HEK293 (cell line): ENCODE measurements at regions not wholly inside any gene's neighbourhood (a gene's known extent, or its start where the extent isn't known, plus 50 kb on each side); places are given as distances from the start of the nearest gene placed in this dataset.

Experiments
- CTCF ChIA-PET: fragments of 350-600 bp; formaldehyde crosslinking; extraction: SDS; loops from one replicate; lab custom pipeline; 2021; ENCODE audit warnings: antibody characterized with exemption; lab: Yijun Ruan, JAX
- POLR2A ChIA-PET: fragments of 300-600 bp; formaldehyde crosslinking; extraction: SDS; loops from one replicate; lab custom pipeline; 2020; ENCODE audit warnings: antibody characterized with exemption, inconsistent platforms; lab: Yijun Ruan, JAX
- H3K27ac ChIP-seq: fragments of 200-500 bp; sonication (Bioruptor generic); 2 replicates; pipeline ENCODE4 v1.5.1; 2014; ENCODE audit warnings: low read depth, low read length, control low read depth, inconsistent platforms; ENCODE audit errors: extremely low read depth
- H3K36me3 ChIP-seq, 2 experiments: fragments of 200-500 bp in 1 of 2; sonication (Bioruptor generic) in 1 of 2; 1 replicate in 1 of 2; 2 replicates in 1 of 2; pipeline ENCODE4 v1.5.1; 2014 to 2017; ENCODE audit warnings: inconsistent platforms in 2 of 2, low read length in 2 of 2; ENCODE audit not compliant: control insufficient read depth in 2 of 2, insufficient read depth in 1 of 2
- H3K4me1 ChIP-seq: fragments of 200-500 bp; sonication (Bioruptor generic); 2 replicates; pipeline ENCODE4 v1.5.1; 2014; ENCODE audit warnings: mild to moderate bottlenecking, low read length, inconsistent platforms; ENCODE audit not compliant: control insufficient read depth, insufficient read depth
- H3K4me3 ChIP-seq: 2 replicates; pipeline ENCODE4 v1.5.1; 2011; ENCODE audit warnings: low read depth, mild to moderate bottlenecking, control low read depth, low read length, moderate library complexity
- H3K9me3 ChIP-seq: fragments of 200-500 bp; sonication (Bioruptor generic); 2 replicates; pipeline ENCODE4 v1.5.1; 2014; ENCODE audit warnings: low read depth, low read length, inconsistent platforms; ENCODE audit not compliant: control insufficient read depth, insufficient read depth
- EGR2 ChIP-seq: fragments of 450-650 bp; formaldehyde crosslinking; IDR thresholded peaks from 2 replicates; pipeline ENCODE4 v1.5.1; 2016; ENCODE audit warnings: low read depth, missing biosample characterization, missing genetic modification characterization
- ELK4 ChIP-seq: IDR thresholded peaks from 2 replicates; pipeline ENCODE4 v1.6.1; 2011; ENCODE audit warnings: mild to moderate bottlenecking, low read depth, low read length, borderline replicate concordance
- GLI2 ChIP-seq: fragments of 450-650 bp; formaldehyde crosslinking; IDR thresholded peaks from 2 replicates; pipeline ENCODE4; 2017; ENCODE audit warnings: missing biosample characterization, missing genetic modification characterization, low read depth, borderline replicate concordance
- IKZF3 ChIP-seq: fragments of 450-650 bp; IDR thresholded peaks from 2 replicates; pipeline ENCODE4 v1.5.0; 2018; ENCODE audit warnings: missing biosample characterization, mild to moderate bottlenecking, missing genetic modification characterization, moderate library complexity
- INSM2 ChIP-seq: fragments of 450-650 bp; formaldehyde crosslinking; IDR thresholded peaks from 2 replicates; pipeline ENCODE4 v1.5.1; 2016; ENCODE audit warnings: missing biosample characterization, missing genetic modification characterization
- KLF17 ChIP-seq: fragments of 450-650 bp; formaldehyde crosslinking; IDR thresholded peaks from 2 replicates; pipeline ENCODE4 v1.5.1; 2016; ENCODE audit warnings: missing biosample characterization, missing genetic modification characterization
- PBX3 ChIP-seq: sonication (generic); formaldehyde crosslinking; IDR thresholded peaks from 2 replicates; pipeline ENCODE4 v1.8.1; 2022; ENCODE audit warnings: mild to moderate bottlenecking, moderate library complexity, missing genetic modification reagents
- PRDM1 ChIP-seq: fragments of 450-650 bp; formaldehyde crosslinking; IDR thresholded peaks from 2 replicates; pipeline ENCODE4; 2016; ENCODE audit warnings: missing biosample characterization, missing genetic modification characterization
- TSHZ1 ChIP-seq: fragments of 450-650 bp; formaldehyde crosslinking; IDR thresholded peaks from 2 replicates; pipeline ENCODE4 v1.5.1; 2016; ENCODE audit warnings: missing biosample characterization, missing genetic modification characterization, borderline replicate concordance
- YY2 ChIP-seq: fragments of 450-650 bp; formaldehyde crosslinking; IDR thresholded peaks from 2 replicates; pipeline ENCODE4 v1.5.1; 2016; ENCODE audit warnings: missing biosample characterization, missing genetic modification characterization
- ZBTB20 ChIP-seq: fragments of 450-650 bp; formaldehyde crosslinking; IDR thresholded peaks from 2 replicates; pipeline ENCODE4 v1.5.1; 2016; ENCODE audit warnings: missing biosample characterization, missing genetic modification characterization
- ZNF114 ChIP-seq: fragments of 450-650 bp; formaldehyde crosslinking; IDR thresholded peaks from 2 replicates; pipeline ENCODE4 v1.5.0; 2017; ENCODE audit warnings: missing biosample characterization, missing genetic modification characterization
- ZNF16 ChIP-seq: fragments of 450-650 bp; formaldehyde crosslinking; IDR thresholded peaks from 2 replicates; pipeline ENCODE4 v1.5.1; 2016; ENCODE audit warnings: low read depth, missing biosample characterization, missing genetic modification characterization
- ZNF174 ChIP-seq: fragments of 450-650 bp; formaldehyde crosslinking; IDR thresholded peaks from 2 replicates; pipeline ENCODE4 v1.5.0; 2017; ENCODE audit warnings: missing biosample characterization, mild to moderate bottlenecking, missing genetic modification characterization
- ZNF18 ChIP-seq: fragments of 450-650 bp; formaldehyde crosslinking; IDR thresholded peaks from 2 replicates; pipeline ENCODE4 v1.5.1; 2016; ENCODE audit warnings: missing biosample characterization, missing genetic modification characterization
- ZNF248 ChIP-seq: fragments of 450-650 bp; formaldehyde crosslinking; IDR thresholded peaks from 2 replicates; pipeline ENCODE4 v1.5.1; 2017; ENCODE audit warnings: missing biosample characterization, missing genetic modification characterization
- ZNF354C ChIP-seq: fragments of 450-650 bp; formaldehyde crosslinking; IDR thresholded peaks from 2 replicates; pipeline ENCODE4 v1.5.1; 2016; ENCODE audit warnings: missing biosample characterization, missing genetic modification characterization, low read depth, borderline replicate concordance
- ZNF366 ChIP-seq: fragments of 450-650 bp; formaldehyde crosslinking; conservative IDR thresholded peaks from 2 replicates; pipeline ENCODE4 v1.5.1; 2016; ENCODE audit warnings: missing biosample characterization, missing genetic modification characterization
- ZNF391 ChIP-seq: fragments of 450-650 bp; formaldehyde crosslinking; IDR thresholded peaks from 2 replicates; pipeline ENCODE4 v1.5.1; 2016; ENCODE audit warnings: low read depth, missing biosample characterization, missing genetic modification characterization, borderline replicate concordance
- ZNF394 ChIP-seq: fragments of 450-650 bp; formaldehyde crosslinking; IDR thresholded peaks from 2 replicates; pipeline ENCODE4 v1.5.1; 2016; ENCODE audit warnings: missing biosample characterization, missing genetic modification characterization, mild to moderate bottlenecking, moderate library complexity, borderline replicate concordance
- ZNF488 ChIP-seq: fragments of 450-650 bp; formaldehyde crosslinking; IDR thresholded peaks from 2 replicates; pipeline ENCODE4 v1.5.1; 2016; ENCODE audit warnings: missing biosample characterization, missing genetic modification characterization
- ZNF621 ChIP-seq: fragments of 450-650 bp; formaldehyde crosslinking; IDR thresholded peaks from 2 replicates; pipeline ENCODE4 v1.5.1; 2017; ENCODE audit warnings: missing biosample characterization, missing genetic modification characterization
- ZSCAN5A ChIP-seq: fragments of 450-650 bp; formaldehyde crosslinking; IDR thresholded peaks from 2 replicates; pipeline ENCODE4 v1.5.1; 2016; ENCODE audit warnings: missing biosample characterization, missing genetic modification characterization

GRCh38 chr15:96273317-96274086 is 57.0 kb upstream of the NR2F2 start:
- Histone ChIP-seq H3K4me3 (no peak overlapping the region), H3K9me3 (no peaks in the 10 kb centered on the region; the same call in 1 of the 2 replicates), H3K36me3 (no peaks in the 10 kb centered on the region), H3K4me1 (peaks cover 8% of the 10 kb centered on the region), H3K27ac (no peak overlapping the region)
- CTCF ChIA-PET = interaction anchor here (0.6 to 0.8 kb wide), 2 partner anchors 10 to 67 kb away, joined by 3 read pairs; no protein-coding TSS in a partner anchor
- POLR2A ChIA-PET = interaction anchor here (0.9 to 1.8 kb wide), 5 partner anchors 9 to 63 kb away, joined by 3 to 9 read pairs (median 5); partner anchors contain the start of gene NR2F2
- no peak for TF ChIP-seq ZNF16 (tag by site-specific recombination)
- no peak for TF ChIP-seq ZNF18 (tag by site-specific recombination)
- TF ChIP-seq GLI2 = no peak
- TF ChIP-seq KLF17 (tag by site-specific recombination) = no peak
- TF ChIP-seq ZNF114 (tag by site-specific recombination) = no peak
- TF ChIP-seq IKZF3 = no peak
- no peak for TF ChIP-seq ZNF621
- 0 out of 2 replicates have a peak, but pooled peaks have one; percentile 29 for TF ChIP-seq ZNF366 (tag by site-specific recombination)
- peak; percentile 51 for TF ChIP-seq EGR2 (tag by site-specific recombination)
- no peak for TF ChIP-seq ZNF391 (tag by site-specific recombination)
- TF ChIP-seq TSHZ1 (tag by site-specific recombination) = 0 out of 2 replicates have a peak, but pooled peaks have one; percentile 10
- TF ChIP-seq ZNF394 (tag by site-specific recombination) = no peak
- TF ChIP-seq ZSCAN5A (tag by site-specific recombination) = no peak
- TF ChIP-seq PRDM1 (tag by site-specific recombination) = no peak
- 0 out of 2 replicates have a peak, but pooled peaks have one; percentile 25 for TF ChIP-seq INSM2
- no peak for TF ChIP-seq PBX3
- TF ChIP-seq ZNF488 (tag by site-specific recombination) = no peak
- TF ChIP-seq ZNF354C (tag by site-specific recombination) = no peak
- no peak for TF ChIP-seq ZBTB20 (tag by site-specific recombination)
- no peak for TF ChIP-seq ZNF174 (tag by site-specific recombination)
- TF ChIP-seq ZNF248 (tag by site-specific recombination) = no peak
- TF ChIP-seq YY2 (tag by site-specific recombination) = no peak
- no peak for TF ChIP-seq ELK4
